NCI-H226 (cell line): ENCODE measurements at regions not wholly inside any gene's neighbourhood (a gene's known extent, or its start where the extent isn't known, plus 50 kb on each side); places are given as distances from the start of the nearest gene placed in this dataset.
A peak's percentile ranks its signal among the peaks of the same experiment; 100 is the strongest.
"Not testable (repeated sequence)": the region's sequence is repeated elsewhere in the genome, so short reads cannot be mapped to it uniquely, and the experiment has no call there.

Experiments used
- DNase-seq: peaks from one replicate; pipeline ENCODE4 v3.0.0-alpha.2; 2015

DNA sequence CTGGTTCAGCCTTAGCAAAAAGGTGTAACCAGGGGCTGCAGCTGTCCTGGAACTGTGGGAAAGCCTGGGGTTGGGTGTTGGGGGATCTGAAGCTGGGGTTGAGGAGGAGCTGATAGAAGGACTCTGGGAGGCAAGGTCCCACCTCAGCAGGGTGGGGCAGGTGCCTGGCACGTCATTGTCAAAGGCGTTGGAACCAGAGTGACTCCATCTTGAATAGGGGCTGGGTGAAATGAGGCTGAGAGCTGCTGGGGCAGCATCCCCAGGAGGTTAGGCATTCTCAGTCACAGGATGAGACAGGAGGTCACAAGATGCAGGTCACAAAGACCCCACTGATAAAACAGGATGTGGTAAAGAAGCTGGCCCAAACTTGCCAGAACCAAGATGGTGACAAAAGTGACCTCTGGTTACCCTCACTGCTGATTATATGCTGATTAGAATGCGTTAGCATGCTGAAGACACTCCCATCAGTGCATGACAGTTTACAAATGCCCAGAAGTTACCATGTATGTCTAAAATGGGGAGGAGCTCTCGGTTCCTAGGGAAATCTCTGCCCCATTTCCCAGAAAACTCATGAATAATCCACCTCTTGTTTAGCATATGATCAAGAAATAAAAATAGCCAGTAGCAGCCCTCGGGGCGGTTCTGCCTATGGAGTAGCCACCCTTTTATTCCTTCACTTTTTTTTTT is 85.4 kb downstream of the IER5 start:
- no peak for DNase-seq

GRCh38 chr1:181174861-181175260 is 86.4 kb downstream of the IER5 start:
- no peak for DNase-seq

- DNase-seq = no peak
Measured at GRCh38 chr1:181175356-181175910, 86.9 kb downstream of the IER5 start.

DNA sequence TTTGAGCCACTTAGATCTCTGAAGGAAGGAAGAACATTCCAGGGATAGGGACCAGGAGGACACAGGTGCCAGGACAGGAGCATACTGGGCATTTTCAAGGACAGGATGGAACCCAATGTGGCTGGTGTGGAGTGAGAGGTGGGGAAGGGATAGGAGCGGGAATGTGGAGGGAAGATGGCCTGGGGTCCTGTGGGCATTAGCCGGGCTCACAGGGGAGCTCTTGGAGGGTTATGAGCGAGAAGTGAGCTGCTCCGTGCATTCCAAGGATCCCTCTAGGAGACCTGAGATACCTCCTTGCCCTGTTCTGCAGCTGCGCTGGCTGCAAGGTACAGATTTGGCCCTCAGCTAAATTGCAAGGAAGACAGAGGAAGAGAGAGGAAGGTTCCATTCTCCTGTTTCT is 87.5 kb downstream of the IER5 start:
- no peak for DNase-seq

GRCh38 chr1:181178241-181178879 is 89.9 kb downstream of the IER5 start:
- no peak for DNase-seq

GRCh38 chr1:181179279-181179986 is 90.9 kb downstream of the IER5 start:
- no peak for DNase-seq

DNA sequence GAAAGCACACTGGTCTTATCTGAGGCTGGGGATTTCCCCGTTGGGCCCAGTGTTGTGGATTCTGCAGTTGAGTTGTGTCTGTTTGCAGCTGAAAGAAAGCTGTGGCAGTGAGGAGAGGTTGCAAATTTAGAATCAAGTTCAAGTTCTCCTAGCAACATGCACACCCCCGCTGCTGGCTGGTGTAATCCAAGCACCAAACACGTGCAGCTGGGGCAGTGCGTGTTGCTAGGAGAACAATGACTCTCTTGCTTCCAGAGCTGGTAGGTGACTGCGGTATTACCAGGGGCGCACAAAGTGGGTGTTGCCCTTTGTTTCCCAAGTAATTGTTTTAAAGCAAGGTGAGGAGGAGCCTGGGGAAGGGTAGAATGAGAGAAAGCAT is 91.5 kb downstream of the IER5 start:
- no peak for DNase-seq

DNA sequence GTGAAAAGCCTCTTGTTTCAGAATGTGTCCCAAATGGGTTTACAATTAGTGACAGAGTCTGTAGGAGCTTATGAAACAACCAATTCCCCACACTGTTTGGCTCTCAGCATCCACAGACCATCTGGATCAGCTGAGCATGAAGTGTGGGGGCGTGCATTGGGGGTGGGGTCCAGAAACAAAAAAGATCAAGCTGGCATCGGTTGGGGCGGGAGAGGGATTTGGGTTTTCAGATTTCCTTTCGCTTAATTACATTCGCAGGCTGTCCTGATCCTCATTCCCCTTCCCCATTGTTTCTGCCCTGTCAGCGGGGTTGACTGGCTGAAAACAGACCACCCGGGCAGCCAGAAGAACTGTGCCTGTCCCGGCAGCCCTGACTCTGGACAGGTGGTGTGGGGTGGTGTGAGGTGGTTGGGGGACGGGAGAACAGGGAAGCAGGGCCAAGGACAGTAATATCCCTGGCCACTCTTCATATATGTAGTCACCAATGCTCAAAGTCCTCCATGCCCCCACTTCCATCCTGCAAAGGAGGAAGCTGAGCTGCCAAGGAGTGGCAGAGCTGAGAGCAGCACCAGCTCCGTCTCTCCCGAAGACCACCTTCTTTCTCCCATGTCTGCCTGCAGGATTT is 92.0 kb downstream of the IER5 start:
- no peak for DNase-seq

GRCh38 chr1:181181792-181182585 is 93.5 kb downstream of the IER5 start:
- no peak for DNase-seq

- no peak for DNase-seq
Measured at GRCh38 chr1:181184621-181185020, 96.1 kb downstream of the IER5 start.

- no peak for DNase-seq
Measured at GRCh38 chr1:181185461-181185860, 97.0 kb downstream of the IER5 start.

DNA sequence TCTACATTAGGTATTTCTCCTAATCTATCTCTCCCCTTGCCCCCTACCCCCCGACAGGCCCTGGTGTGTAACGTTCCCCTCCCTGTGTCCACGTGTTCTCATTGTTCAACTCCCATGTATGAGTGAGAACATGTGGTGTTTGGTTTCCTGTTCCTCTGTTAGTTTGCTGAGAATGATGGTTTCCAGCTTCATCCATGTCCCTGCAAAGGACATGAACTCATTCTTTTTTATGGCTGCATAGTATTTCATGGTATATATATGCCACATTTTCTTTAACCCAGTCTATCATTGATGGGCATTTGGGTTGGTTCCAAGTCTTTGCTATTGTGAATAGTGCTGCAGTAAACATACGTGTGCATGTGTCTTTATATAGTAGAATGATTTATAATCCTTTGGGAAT is 97.6 kb downstream of the IER5 start:
- not testable (repeated sequence) for DNase-seq

GRCh38 chr1:181187337-181188126 is 99.0 kb downstream of the IER5 start:
- DNase-seq = no peak

- no peak for DNase-seq
Measured at GRCh38 chr1:181189245-181189644, 100.7 kb downstream of the IER5 start.

DNA sequence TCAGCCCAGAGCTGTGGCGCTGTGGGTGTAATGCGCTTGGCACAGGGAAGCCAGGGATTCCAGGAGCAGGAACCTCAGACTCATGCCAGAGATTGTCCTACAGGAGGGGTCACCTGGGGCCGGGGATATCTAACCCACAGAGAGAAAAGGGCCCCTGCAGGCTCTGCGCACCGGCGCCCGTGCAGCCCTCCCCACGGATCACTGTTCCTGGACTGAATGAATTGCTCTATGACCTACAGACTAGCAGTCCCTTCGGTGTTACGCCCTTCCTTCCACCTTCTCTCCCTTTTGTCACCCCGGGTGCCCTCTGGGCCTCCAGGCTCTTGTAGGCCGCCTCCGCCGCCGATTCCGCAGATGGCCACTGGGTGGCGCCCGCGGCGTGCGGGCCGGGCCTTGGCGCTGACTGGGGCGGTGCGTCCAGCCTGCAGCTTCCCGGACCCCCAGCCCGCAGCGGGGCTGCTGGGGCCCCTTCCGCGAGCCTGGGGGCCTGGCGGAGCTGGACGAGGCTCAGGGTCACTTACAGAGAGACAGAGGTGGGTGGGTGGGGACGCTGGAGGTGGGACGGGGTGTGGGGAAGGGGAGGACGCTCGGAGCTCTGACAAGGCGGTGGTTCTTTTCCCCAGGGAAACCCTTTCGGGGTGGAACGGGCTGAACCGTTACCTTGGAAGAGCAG is 101.3 kb downstream of the IER5 start:
- DNase-seq = peak; percentile 20

DNA sequence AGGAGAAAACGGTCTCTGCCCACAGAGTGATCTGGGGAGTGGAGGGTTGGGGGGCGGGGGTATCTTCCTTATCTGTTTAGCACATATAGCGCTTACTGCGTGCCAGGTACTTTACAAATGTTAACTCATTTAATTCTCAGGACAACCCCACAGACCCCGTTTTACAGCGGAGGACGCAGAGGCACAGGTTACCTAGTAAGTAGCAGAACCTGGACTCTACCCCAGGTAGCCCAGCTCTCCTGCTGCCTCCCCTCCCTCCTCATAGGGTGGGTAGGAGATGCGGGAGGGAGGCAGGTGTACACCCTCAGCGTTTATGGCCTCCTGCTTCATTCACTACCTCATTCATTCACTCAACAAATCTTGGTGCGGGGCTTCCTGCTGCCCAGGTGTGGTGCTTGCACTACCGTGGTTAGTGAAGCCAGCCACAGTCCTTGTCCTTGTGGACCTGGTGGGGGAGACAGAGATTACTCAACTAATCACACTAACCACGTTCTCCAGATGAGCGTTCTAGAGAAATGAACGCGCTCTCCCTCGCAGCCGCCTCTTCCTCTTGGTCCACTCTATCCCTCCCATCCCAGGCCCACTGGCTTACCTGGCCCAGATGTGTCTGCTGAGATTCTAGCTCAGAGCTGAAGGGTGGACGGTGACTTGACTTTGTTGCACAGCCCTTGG is 102.0 kb downstream of the IER5 start:
- DNase-seq = no peak

DNA sequence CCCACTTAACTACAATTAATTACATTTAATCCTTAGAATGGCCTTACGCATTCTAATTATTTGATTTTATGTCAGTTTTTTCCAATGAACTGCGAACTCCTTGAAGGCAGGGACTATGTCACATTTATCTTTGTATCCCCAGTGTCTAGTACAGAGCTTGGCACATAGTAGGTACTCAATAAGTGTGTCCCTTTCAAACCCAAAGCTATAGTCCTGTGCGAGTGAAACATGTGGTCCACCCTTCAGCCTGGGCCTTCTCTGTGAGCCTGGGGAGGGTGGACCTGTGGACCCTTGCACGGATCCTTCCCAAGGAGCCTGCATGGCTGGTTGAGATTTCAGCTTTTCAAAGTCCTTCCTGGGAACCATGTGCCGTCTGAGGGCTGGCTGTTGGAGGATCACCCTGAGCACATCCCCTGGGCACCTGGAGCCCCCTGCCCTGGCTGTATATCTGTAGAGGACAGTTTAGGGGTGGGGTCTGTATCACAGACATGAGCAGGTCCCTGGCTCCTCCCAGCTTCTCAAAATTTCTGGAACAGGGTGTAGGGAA is 103.1 kb downstream of the IER5 start:
- DNase-seq = no peak

- no peak for DNase-seq
Measured at GRCh38 chr1:181192316-181192715, 103.8 kb downstream of the IER5 start.

- DNase-seq = no peak
Measured at GRCh38 chr1:181202986-181203555, 114.6 kb downstream of the IER5 start.

- no peak for DNase-seq
Measured at GRCh38 chr1:181204530-181204929, 116.0 kb downstream of the IER5 start.
